SU-DHL-6 (cell line): ENCODE measurements at regions not wholly inside any gene's neighbourhood (a gene's known extent, or its start where the extent isn't known, plus 50 kb on each side); places are given as distances from the start of the nearest gene placed in this dataset.

ENCODE experiments used
- EZH2phosphoT487 ChIP-seq: fragments of 200-600 bp; sonication (generic), shearing (Covaris generic); conservative IDR thresholded peaks from 2 replicates; pipeline ENCODE4 v1.6.1; 2018; ENCODE audit warnings: mild to moderate bottlenecking, antibody characterized with exemption, low read length, moderate library complexity, mixed read lengths
- TF ChIP-seq, protein P1 (sequence below): fragments of 200-600 bp; sonication (generic); IDR thresholded peaks from one replicate; pipeline ENCODE4 v1.5.1; 2017; ENCODE audit warnings: antibody characterized with exemption, mild to moderate bottlenecking, low read length, moderate library complexity; ENCODE audit not compliant: insufficient read depth, poor library complexity, severe bottlenecking

DNA sequence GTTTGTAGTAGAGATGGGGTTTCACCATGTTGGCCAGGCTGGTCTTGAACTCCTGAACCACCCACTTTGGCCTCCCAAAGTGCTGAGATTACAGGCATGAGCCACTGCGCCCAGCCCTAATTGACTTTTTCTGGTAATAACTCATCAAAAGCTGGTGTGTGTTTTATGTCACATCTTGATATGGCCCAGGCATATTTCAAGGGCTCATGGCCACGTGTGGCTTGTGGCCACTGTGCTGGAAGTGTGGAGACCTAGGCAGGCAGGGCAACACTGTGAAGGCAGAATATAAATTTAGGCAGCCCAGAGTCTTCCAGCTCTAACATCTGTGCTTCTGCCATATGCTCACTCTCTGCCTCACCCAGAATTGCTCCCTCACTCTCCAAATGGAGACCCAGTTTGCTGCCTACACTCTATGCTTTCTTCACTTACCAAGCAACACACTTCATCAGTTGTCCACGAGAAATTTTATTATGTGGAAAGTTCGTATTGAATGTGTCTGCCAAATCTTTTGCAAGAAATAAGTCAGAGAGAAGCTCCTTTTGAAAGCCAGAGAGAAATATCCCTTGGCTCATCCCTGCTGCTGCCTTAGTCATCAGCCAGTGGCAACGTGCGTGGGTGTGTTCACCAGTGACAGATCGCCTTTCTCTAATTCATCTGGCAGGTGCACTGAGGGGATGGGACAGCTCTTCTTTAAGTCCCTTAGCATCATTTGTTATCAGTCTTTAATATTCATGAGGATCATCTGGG, 129.4 kb upstream of the CXCR4 start:
- TF ChIP-seq, protein P1, sequence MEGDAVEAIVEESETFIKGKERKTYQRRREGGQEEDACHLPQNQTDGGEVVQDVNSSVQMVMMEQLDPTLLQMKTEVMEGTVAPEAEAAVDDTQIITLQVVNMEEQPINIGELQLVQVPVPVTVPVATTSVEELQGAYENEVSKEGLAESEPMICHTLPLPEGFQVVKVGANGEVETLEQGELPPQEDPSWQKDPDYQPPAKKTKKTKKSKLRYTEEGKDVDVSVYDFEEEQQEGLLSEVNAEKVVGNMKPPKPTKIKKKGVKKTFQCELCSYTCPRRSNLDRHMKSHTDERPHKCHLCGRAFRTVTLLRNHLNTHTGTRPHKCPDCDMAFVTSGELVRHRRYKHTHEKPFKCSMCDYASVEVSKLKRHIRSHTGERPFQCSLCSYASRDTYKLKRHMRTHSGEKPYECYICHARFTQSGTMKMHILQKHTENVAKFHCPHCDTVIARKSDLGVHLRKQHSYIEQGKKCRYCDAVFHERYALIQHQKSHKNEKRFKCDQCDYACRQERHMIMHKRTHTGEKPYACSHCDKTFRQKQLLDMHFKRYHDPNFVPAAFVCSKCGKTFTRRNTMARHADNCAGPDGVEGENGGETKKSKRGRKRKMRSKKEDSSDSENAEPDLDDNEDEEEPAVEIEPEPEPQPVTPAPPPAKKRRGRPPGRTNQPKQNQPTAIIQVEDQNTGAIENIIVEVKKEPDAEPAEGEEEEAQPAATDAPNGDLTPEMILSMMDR, result no peak
- no peak for TF ChIP-seq EZH2phosphoT487
